Panc1 (cell line): ENCODE measurements at regions not wholly inside any gene's neighbourhood (a gene's known extent, or its start where the extent isn't known, plus 50 kb on each side); places are given as distances from the start of the nearest gene placed in this dataset.

Experiments
- ATAC-seq: fragments of 200-7000 bp; cut with Tn5 transposase; 2 replicates; pipeline ENCODE4 v1.9.1; 2020; ENCODE audit warnings: mild to moderate bottlenecking, moderate library complexity
- BruUV-seq: library from RNA; stranded (reverse); fragments of 400-500 nt; replicated peaks from 2 replicates; lab custom pipeline; 2021; lab: Mats Ljungman, UMichigan
- CTCF ChIA-PET: fragments of 300-600 bp; sonication (Branson Sonifier 250); formaldehyde crosslinking; loops from one replicate; lab custom pipeline; 2022; ENCODE audit warnings: antibody characterized with exemption; lab: Charles Lee
- POLR2A ChIA-PET: fragments of 300-600 bp; sonication (Branson Sonifier 250); formaldehyde crosslinking; loops from one replicate; lab custom pipeline; 2022; ENCODE audit warnings: antibody characterized with exemption; lab: Charles Lee
- DNase-seq: peaks from one replicate; pipeline ENCODE4 v3.0.0-alpha.2; 2010; ENCODE audit warnings: low read depth, low spot score
- H3K27ac ChIP-seq: 2 replicates; pipeline ENCODE4 v1.5.1; 2011; ENCODE audit warnings: mild to moderate bottlenecking, low read length, inconsistent platforms
- H3K27me3 ChIP-seq: fragments of 200-500 bp; sonication (Bioruptor generic); 2 replicates; pipeline ENCODE4 v1.6.0; 2014; ENCODE audit warnings: low read length, inconsistent platforms; ENCODE audit not compliant: control insufficient read depth, insufficient read depth
- H3K36me3 ChIP-seq: fragments of 200-500 bp; sonication (Bioruptor generic); 2 replicates; pipeline ENCODE4 v1.5.1; 2014; ENCODE audit warnings: inconsistent platforms, mild to moderate bottlenecking, low read length, moderate library complexity; ENCODE audit not compliant: control insufficient read depth, insufficient read depth
- H3K4me1 ChIP-seq: 2 replicates; pipeline ENCODE4 v1.5.1; 2011; ENCODE audit warnings: inconsistent platforms, mild to moderate bottlenecking, low read length, moderate library complexity; ENCODE audit not compliant: control insufficient read depth, insufficient read depth
- H3K4me3 ChIP-seq, 2 experiments: 2 replicates each; pipeline ENCODE4 v1.5.1; 2011 to 2012; ENCODE audit warnings: low read depth in 2 of 2, low read length in 2 of 2, mild to moderate bottlenecking in 2 of 2, inconsistent platforms in 1 of 2, moderate library complexity in 1 of 2
- H3K9me3 ChIP-seq: fragments of 200-500 bp; sonication (Bioruptor generic); 2 replicates; pipeline ENCODE4 v1.5.1; 2014; ENCODE audit warnings: low read depth, mild to moderate bottlenecking, inconsistent platforms, low read length, moderate library complexity; ENCODE audit not compliant: control insufficient read depth, insufficient read depth
- POLR2AphosphoS5 ChIP-seq: IDR thresholded peaks from 2 replicates; pipeline ENCODE4 v1.6.1; 2012; ENCODE audit warnings: mild to moderate bottlenecking, low read depth, low read length, moderate library complexity
- REST ChIP-seq, 2 experiments: IDR thresholded peaks; 2 replicates each; pipeline ENCODE4 v1.6.1; 2011 to 2012; ENCODE audit warnings: low read depth in 2 of 2, control low read depth in 1 of 2, low read length in 1 of 2, mild to moderate bottlenecking in 1 of 2, moderate library complexity in 1 of 2; ENCODE audit not compliant: insufficient read depth in 1 of 2
- SIN3A ChIP-seq: IDR thresholded peaks from 2 replicates; pipeline ENCODE4 v1.6.1; 2012; ENCODE audit warnings: low read depth, mild to moderate bottlenecking, low read length, moderate library complexity, borderline replicate concordance; ENCODE audit not compliant: insufficient read depth
- TCF7L2 ChIP-seq: IDR thresholded peaks from 2 replicates; pipeline ENCODE4 v1.6.1; 2011; ENCODE audit warnings: mild to moderate bottlenecking, low read depth, low read length, inconsistent platforms
- in situ Hi-C: cut with HindIII; loops from 2 replicates; pipeline ENCODE4 v1.10.0; 2016; ENCODE audit warnings: low sequenced_read_pairs, low pct_unique_long_range_greater_than_20kb
- intact Hi-C: fragments of 100-400 bp; cut with micrococcal nuclease; formaldehyde crosslinking; loops from one replicate; pipeline ENCODE4 v1.10.0; 2022; ENCODE audit not compliant: unreplicated experiment
- TF ChIP-seq, protein P1 (sequence below): fragments of 450-650 bp; IDR thresholded peaks from 2 replicates; pipeline ENCODE4 v1.5.1; 2017; ENCODE audit warnings: mild to moderate bottlenecking

GRCh38 chr5:67969631-67970030 lies 245.9 kb upstream of the PIK3R1 start:
- ChIA-PET POLR2A (no interaction called here), CTCF (no interaction called here)
- intact Hi-C loops = no loop called here

DNA sequence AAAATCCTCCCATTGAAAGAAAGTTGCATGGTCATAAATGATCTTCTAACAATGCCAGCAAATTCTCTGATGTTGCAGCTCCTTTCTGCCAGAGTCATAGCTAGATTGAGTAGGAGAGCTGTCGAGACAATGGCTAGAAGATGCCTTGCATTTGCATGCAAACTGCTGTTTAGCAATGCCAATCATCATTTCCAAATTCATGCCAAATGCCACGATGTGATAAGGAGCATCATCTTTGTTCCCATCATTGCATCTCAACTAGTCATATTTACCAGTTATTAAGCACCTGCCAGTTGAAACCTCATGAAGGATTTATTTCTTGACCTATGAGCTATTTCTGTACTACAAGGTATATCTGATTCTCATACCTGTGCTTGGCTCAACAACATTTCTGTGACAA lies 246.4 kb upstream of the PIK3R1 start:
- POLR2A ChIA-PET = no interaction called here
- ATAC-seq (no peak), DNase-seq (no peak)
- H3K36me3 ChIP-seq = no peaks in the 10 kb centered on the region
- no TSS peak for BruUV-seq
- intact Hi-C loops = no loop called here
- TF ChIP-seq REST (IDR thresholded peaks at IDR 0.05; ENCODE audit: insufficient read depth in 1 of 2, low read depth in 2 of 2, low read length in 1 of 2) (no peak), POLR2AphosphoS5 (no peak), TCF7L2 (no peak), SIN3A (no peak)
- TF ChIP-seq, protein P1, sequence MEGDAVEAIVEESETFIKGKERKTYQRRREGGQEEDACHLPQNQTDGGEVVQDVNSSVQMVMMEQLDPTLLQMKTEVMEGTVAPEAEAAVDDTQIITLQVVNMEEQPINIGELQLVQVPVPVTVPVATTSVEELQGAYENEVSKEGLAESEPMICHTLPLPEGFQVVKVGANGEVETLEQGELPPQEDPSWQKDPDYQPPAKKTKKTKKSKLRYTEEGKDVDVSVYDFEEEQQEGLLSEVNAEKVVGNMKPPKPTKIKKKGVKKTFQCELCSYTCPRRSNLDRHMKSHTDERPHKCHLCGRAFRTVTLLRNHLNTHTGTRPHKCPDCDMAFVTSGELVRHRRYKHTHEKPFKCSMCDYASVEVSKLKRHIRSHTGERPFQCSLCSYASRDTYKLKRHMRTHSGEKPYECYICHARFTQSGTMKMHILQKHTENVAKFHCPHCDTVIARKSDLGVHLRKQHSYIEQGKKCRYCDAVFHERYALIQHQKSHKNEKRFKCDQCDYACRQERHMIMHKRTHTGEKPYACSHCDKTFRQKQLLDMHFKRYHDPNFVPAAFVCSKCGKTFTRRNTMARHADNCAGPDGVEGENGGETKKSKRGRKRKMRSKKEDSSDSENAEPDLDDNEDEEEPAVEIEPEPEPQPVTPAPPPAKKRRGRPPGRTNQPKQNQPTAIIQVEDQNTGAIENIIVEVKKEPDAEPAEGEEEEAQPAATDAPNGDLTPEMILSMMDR = no peak
- H3K27me3 ChIP-seq = no peaks in the 10 kb centered on the region
- H3K4me1 ChIP-seq = no peaks in the 10 kb centered on the region
- no peak overlapping the region for H3K4me3 ChIP-seq
- H3K9me3 ChIP-seq = no peaks in the 10 kb centered on the region
- no peak overlapping the region for H3K27ac ChIP-seq
- CTCF ChIA-PET = no interaction called here
- in situ Hi-C loops = no loop called here

More at GRCh38 chr5:67969631-67970030, 245.9 kb upstream of the PIK3R1 start:
- in situ Hi-C loops = no loop called here
- TF ChIP-seq, protein P1 = no peak
- TF ChIP-seq TCF7L2 = no peak
- TF ChIP-seq SIN3A = no peak
- no peak for TF ChIP-seq POLR2AphosphoS5
- no peak overlapping the region for H3K4me3 ChIP-seq
- H3K36me3 ChIP-seq = no peaks in the 10 kb centered on the region
- DNase-seq = no peak
- ATAC-seq = no peak
- BruUV-seq = no TSS peak
- no peak overlapping the region for H3K27ac ChIP-seq
- no peaks in the 10 kb centered on the region for H3K27me3 ChIP-seq
- no peaks in the 10 kb centered on the region for H3K4me1 ChIP-seq
- H3K9me3 ChIP-seq = no peaks in the 10 kb centered on the region

- H3K4me1 ChIP-seq = no peaks in the 10 kb centered on the region
- no TSS peak for BruUV-seq
- no peak overlapping the region for H3K4me3 ChIP-seq
- no peaks in the 10 kb centered on the region for H3K9me3 ChIP-seq
- TF ChIP-seq TCF7L2 (no peak), REST (IDR thresholded peaks at IDR 0.05; ENCODE audit: insufficient read depth in 1 of 2, low read depth in 2 of 2, low read length in 1 of 2) (no peak)
- H3K27me3 ChIP-seq = no peaks in the 10 kb centered on the region
- no peaks in the 10 kb centered on the region for H3K36me3 ChIP-seq
- intact Hi-C loops (no loop called here), in situ Hi-C loops (no loop called here)
- no peak for DNase-seq
- POLR2A ChIA-PET = no interaction called here
- no peak overlapping the region for H3K27ac ChIP-seq
- ATAC-seq = no peak
- CTCF ChIA-PET = no interaction called here
Observed at GRCh38 chr5:67966712-67967111, 248.8 kb upstream of the PIK3R1 start.
